ENCODE measurements at regions not wholly inside any gene's neighbourhood (a gene's known extent, or its start where the extent isn't known, plus 50 kb on each side); places are given as distances from the start of the nearest gene placed in this dataset.

DNA sequence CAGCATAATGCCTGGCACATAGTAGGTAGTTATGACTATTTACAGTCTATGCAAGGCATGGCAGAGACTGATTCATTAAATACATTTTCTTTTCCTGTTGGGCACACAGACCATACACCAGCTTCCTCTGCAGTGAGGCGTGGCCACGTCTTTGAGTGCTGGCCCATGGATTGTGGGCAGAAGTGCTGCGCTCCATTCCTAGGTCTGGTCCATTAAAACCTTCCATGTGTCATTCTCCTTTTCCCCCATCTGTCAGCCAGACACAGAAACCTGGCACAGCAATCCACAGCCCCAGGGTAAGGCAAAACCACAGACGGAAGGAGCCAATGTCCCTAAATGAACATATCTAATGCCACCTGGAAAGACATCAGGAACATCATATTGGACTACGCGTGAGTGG lies 141.9 kb downstream of the TTC32 start:
- Histone ChIP-seq H3K4me3 (no peak overlapping the region), H3K27ac (no peak overlapping the region), H3K36me3 (no peaks in the 10 kb centered on the region), H3K9me3 (no peaks in the 10 kb centered on the region), H3K4me1 (no peaks in the 10 kb centered on the region), H3K27me3 (no peaks in the 10 kb centered on the region)
- WGBS, 4 donors = 80 to 83% (median 82%) methylated on average over 6 of the region's 6 CpGs
- no peak for TF ChIP-seq POLR2A (IDR thresholded peaks at IDR 0.05)
- TF ChIP-seq, protein P1, sequence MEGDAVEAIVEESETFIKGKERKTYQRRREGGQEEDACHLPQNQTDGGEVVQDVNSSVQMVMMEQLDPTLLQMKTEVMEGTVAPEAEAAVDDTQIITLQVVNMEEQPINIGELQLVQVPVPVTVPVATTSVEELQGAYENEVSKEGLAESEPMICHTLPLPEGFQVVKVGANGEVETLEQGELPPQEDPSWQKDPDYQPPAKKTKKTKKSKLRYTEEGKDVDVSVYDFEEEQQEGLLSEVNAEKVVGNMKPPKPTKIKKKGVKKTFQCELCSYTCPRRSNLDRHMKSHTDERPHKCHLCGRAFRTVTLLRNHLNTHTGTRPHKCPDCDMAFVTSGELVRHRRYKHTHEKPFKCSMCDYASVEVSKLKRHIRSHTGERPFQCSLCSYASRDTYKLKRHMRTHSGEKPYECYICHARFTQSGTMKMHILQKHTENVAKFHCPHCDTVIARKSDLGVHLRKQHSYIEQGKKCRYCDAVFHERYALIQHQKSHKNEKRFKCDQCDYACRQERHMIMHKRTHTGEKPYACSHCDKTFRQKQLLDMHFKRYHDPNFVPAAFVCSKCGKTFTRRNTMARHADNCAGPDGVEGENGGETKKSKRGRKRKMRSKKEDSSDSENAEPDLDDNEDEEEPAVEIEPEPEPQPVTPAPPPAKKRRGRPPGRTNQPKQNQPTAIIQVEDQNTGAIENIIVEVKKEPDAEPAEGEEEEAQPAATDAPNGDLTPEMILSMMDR (IDR thresholded peaks at IDR 0.05) = no peak
- DNase-seq (no peak), ATAC-seq (no peak)
- intact Hi-C loops (cut with DNase I) = no loop called here

DNA sequence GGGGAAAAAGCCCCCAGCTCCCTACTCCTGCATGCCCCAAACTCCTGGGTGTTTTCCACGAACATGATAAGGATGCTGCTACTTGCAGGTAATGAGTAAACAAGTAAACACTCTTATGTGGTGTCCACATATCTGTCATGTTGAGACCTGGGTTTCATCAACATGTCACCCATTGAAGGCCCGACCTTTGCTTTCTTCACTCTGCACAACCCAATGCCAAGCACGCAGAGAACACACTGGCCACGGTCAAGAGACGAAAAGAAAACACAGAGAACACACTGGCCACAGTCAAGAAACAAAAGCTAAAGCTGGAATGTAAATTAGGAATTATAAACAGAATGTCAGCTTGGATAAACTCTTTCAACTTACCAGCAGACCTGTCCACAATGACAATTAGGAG lies 143.1 kb downstream of the TTC32 start:
- 57 to 63% (median 63%) methylated on average over 5 of the region's 5 CpGs for WGBS, 4 donors
- intact Hi-C loops (cut with DNase I) = no loop called here

DNA sequence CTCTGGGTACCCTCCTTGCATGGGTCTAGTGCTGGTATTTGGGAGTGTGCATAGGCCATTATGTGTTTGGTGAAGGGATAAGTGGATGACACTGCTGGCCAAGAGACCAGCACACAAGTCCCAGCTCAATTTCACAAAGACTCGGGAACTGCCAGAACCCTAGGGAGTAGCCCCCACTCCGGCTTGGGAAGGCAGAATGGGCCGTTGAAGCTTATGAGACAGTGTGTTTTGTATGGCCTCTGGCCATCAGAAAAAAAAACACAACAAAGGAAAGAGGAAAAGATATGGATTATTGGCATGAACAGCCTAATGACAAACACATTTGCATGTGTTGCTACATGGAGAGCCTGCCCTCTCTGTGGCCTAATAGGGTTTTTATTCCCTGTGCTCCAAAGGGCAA lies 144.2 kb downstream of the TTC32 start:
- ATAC-seq = no peak
- no peaks in the 10 kb centered on the region for H3K9me3 ChIP-seq
- no peak overlapping the region for H3K4me3 ChIP-seq
- TF ChIP-seq, protein P1 (IDR thresholded peaks at IDR 0.05) = no peak
- TF ChIP-seq POLR2A (IDR thresholded peaks at IDR 0.05) = no peak
- WGBS, 4 donors = 40 to 57% (median 50%) methylated on average over 3 of the region's 3 CpGs
- no peaks in the 10 kb centered on the region for H3K27me3 ChIP-seq
- intact Hi-C loops (cut with DNase I) = no loop called here
- DNase-seq = no peak
- peaks cover 0 to 3% (median 0%) of the 10 kb centered on the region in 12 donors for H3K4me1 ChIP-seq
- no peaks in the 10 kb centered on the region for H3K36me3 ChIP-seq
- no peak overlapping the region for H3K27ac ChIP-seq

More for the DNA sequence above, 143.1 kb downstream of the TTC32 start:
- no peak for TF ChIP-seq POLR2A (IDR thresholded peaks at IDR 0.05)
- TF ChIP-seq, protein P1 (IDR thresholded peaks at IDR 0.05) = no peak
- H3K27me3 ChIP-seq = no peaks in the 10 kb centered on the region
- H3K4me3 ChIP-seq = no peak overlapping the region
- H3K27ac ChIP-seq = peak overlapping the region in 1 of 12 donors; percentile 1
- H3K4me1 ChIP-seq = no peaks in the 10 kb centered on the region
- DNase-seq (peak in 1 of 5 donors; percentile 48), ATAC-seq (peak in 3 of 4 donors; percentile 66 to 81 (median 76))
- no peaks in the 10 kb centered on the region for H3K36me3 ChIP-seq
- H3K9me3 ChIP-seq = no peaks in the 10 kb centered on the region

DNA sequence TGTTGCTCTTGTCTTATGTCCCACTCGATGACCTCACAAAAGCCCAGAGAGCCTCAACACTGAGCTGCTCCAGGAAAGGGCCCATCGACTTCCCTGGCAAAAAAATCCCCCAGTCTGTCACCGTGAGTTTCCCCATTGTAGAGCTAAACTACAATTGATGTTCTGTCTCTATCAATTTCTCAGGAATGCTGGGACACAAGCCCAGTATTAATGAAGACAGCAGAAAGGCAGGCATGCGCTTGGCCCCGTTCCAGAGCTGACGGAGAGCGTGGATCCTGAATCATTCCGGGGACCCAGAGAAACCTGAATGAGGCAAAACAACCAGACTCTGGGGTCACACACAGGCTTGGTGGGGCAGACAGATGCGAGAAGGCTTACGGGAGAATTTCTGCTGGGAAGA lies 146.9 kb downstream of the TTC32 start:
- Histone ChIP-seq H3K27ac (no peak overlapping the region), H3K27me3 (no peaks in the 10 kb centered on the region), H3K4me3 (no peak overlapping the region), H3K9me3 (no peaks in the 10 kb centered on the region), H3K36me3 (no peaks in the 10 kb centered on the region), H3K4me1 (peaks cover 0 to 16% (median 4%) of the 10 kb centered on the region in 12 donors)
- 59 to 67% (median 63%) methylated on average over 10 of the region's 10 CpGs for WGBS, 4 donors
- intact Hi-C loops (cut with DNase I) = no loop called here
- DNase-seq (no peak), ATAC-seq (no peak)
- no peak for TF ChIP-seq POLR2A (IDR thresholded peaks at IDR 0.05)
- TF ChIP-seq, protein P1 (IDR thresholded peaks at IDR 0.05) = no peak
